ENCODE measurements at regions not wholly inside any gene's neighbourhood (a gene's known extent, or its start where the extent isn't known, plus 50 kb on each side); places are given as distances from the start of the nearest gene placed in this dataset.
"Not testable (repeated sequence)": the region's sequence is repeated elsewhere in the genome, so short reads cannot be mapped to it uniquely, and the experiment has no call there.

GRCh38 chr2:163909411-163910080 lies 173.7 kb upstream of the FIGN start:
- no peaks in the 10 kb centered on the region for H3K27me3 ChIP-seq (ENCODE audit: control insufficient read depth, insufficient read depth, low read length)
- H3K4me3 ChIP-seq (ENCODE audit: low read depth, low read length) = no peak overlapping the region
- no peak for TF ChIP-seq CTCF (IDR thresholded peaks at IDR 0.05; ENCODE audit: insufficient read depth, low read length, severe bottlenecking)
- DNase-seq (ENCODE audit: low read depth) = no peak
- no peak for FAIRE-seq
- no peaks in the 10 kb centered on the region for H3K36me3 ChIP-seq (ENCODE audit: control insufficient read depth, insufficient read depth, low read length)

- H3K27me3 ChIP-seq (ENCODE audit: control insufficient read depth, insufficient read depth, low read length) = no peaks in the 10 kb centered on the region
- no peak overlapping the region for H3K4me3 ChIP-seq (ENCODE audit: low read depth, low read length)
- DNase-seq (ENCODE audit: low read depth) (no peak), FAIRE-seq (no peak)
- no peak for TF ChIP-seq CTCF (IDR thresholded peaks at IDR 0.05; ENCODE audit: insufficient read depth, low read length, severe bottlenecking)
- no peaks in the 10 kb centered on the region for H3K36me3 ChIP-seq (ENCODE audit: control insufficient read depth, insufficient read depth, low read length)
Observed at GRCh38 chr2:163906410-163906809, 170.6 kb upstream of the FIGN start.

GRCh38 chr2:163897799-163898198 lies 162.0 kb upstream of the FIGN start:
- DNase-seq (ENCODE audit: low read depth) = no peak
- H3K27me3 ChIP-seq (ENCODE audit: control insufficient read depth, insufficient read depth, low read length) = no peaks in the 10 kb centered on the region
- no peak overlapping the region for H3K4me3 ChIP-seq (ENCODE audit: low read depth, low read length)
- H3K36me3 ChIP-seq (ENCODE audit: control insufficient read depth, insufficient read depth, low read length) = no peaks in the 10 kb centered on the region
- peak; percentile 83 for FAIRE-seq
- TF ChIP-seq CTCF (IDR thresholded peaks at IDR 0.05; ENCODE audit: insufficient read depth, low read length, severe bottlenecking) = no peak

- H3K36me3 ChIP-seq (ENCODE audit: control insufficient read depth, insufficient read depth, low read length); DNase-seq (ENCODE audit: low read depth); H3K27me3 ChIP-seq (ENCODE audit: control insufficient read depth, insufficient read depth, low read length); FAIRE-seq; H3K4me3 ChIP-seq (ENCODE audit: low read depth, low read length): not testable (repeated sequence)
Observed at GRCh38 chr2:163893444-163893843, 157.6 kb upstream of the FIGN start.

GRCh38 chr2:163888591-163888990 lies 152.8 kb upstream of the FIGN start:
- H3K4me3 ChIP-seq (ENCODE audit: low read depth, low read length) = no peak overlapping the region
- TF ChIP-seq CTCF (IDR thresholded peaks at IDR 0.05; ENCODE audit: insufficient read depth, low read length, severe bottlenecking) = no peak
- H3K27me3 ChIP-seq (ENCODE audit: control insufficient read depth, insufficient read depth, low read length) = no peaks in the 10 kb centered on the region
- no peak for FAIRE-seq
- H3K36me3 ChIP-seq (ENCODE audit: control insufficient read depth, insufficient read depth, low read length) = no peaks in the 10 kb centered on the region
- no peak for DNase-seq (ENCODE audit: low read depth)

GRCh38 chr2:163887182-163887581 lies 151.4 kb upstream of the FIGN start:
- DNase-seq (ENCODE audit: low read depth) (peak; percentile 1), FAIRE-seq (no peak)
- Histone ChIP-seq H3K27me3 (ENCODE audit: control insufficient read depth, insufficient read depth, low read length) (no peaks in the 10 kb centered on the region), H3K36me3 (ENCODE audit: control insufficient read depth, insufficient read depth, low read length) (no peaks in the 10 kb centered on the region), H3K4me3 (ENCODE audit: low read depth, low read length) (no peak overlapping the region)
- no peak for TF ChIP-seq CTCF (IDR thresholded peaks at IDR 0.05; ENCODE audit: insufficient read depth, low read length, severe bottlenecking)

All from bronchial epithelial cell (primary cell).